Heart left ventricle (tissue), 16 donors: ENCODE measurements at regions not wholly inside any gene's neighbourhood (a gene's known extent, or its start where the extent isn't known, plus 50 kb on each side); places are given as distances from the start of the nearest gene placed in this dataset.

Experiments
- ATAC-seq, 4 donors: fragments of 200-7000 bp; cut with Tn5 transposase; one replicate each; pipeline ENCODE4 v1.9.1; 2020 to 2022; ENCODE audit warnings: moderate library complexity in 4 of 4, mild to moderate bottlenecking in 3 of 4, moderate number of reproducible peaks in 1 of 4
- DNase-seq, 5 donors: peaks; one replicate each; pipeline ENCODE4 v3.0.0-alpha.2; 2020
- H3K27ac ChIP-seq, 12 donors: fragments of 200-600 bp; sonication (generic) in 4 of 12; one replicate each; pipeline versions ENCODE4 v1.5.0 to v1.8.0; 2016 to 2022; ENCODE audit warnings: mild to moderate bottlenecking in 2 of 12
- H3K27me3 ChIP-seq, 9 donors: fragments of 200-600 bp; sonication (generic) in 2 of 9; one replicate each; pipeline versions ENCODE4 v1.5.1 to v1.8.0; 2016 to 2022; ENCODE audit warnings: mild to moderate bottlenecking in 3 of 9
- H3K36me3 ChIP-seq, 9 donors: fragments of 200-600 bp; sonication (generic) in 2 of 9; one replicate each; pipeline versions ENCODE4 v1.5.0 to v1.8.0; 2018 to 2022; ENCODE audit warnings: mild to moderate bottlenecking in 2 of 9
- H3K4me1 ChIP-seq, 12 donors: fragments of 200-600 bp; sonication (generic) in 4 of 12; one replicate each; pipeline versions ENCODE4 v1.5.0 to v1.8.0; 2016 to 2022; ENCODE audit warnings: mild to moderate bottlenecking in 3 of 12
- H3K4me3 ChIP-seq, 12 donors: fragments of 200-600 bp; sonication (generic) in 4 of 12; one replicate each; pipeline versions ENCODE4 v1.5.0 to v1.8.0; 2017 to 2022; ENCODE audit warnings: mild to moderate bottlenecking in 9 of 12, moderate library complexity in 4 of 12
- H3K9me3 ChIP-seq, 12 donors: fragments of 200-600 bp; sonication (generic) in 4 of 12; one replicate each; pipeline versions ENCODE4 v1.5.0 to v1.8.0; 2016 to 2022; ENCODE audit warnings: mild to moderate bottlenecking in 1 of 12
- CTCF ChIP-seq, 12 donors: fragments of 200-600 bp; sonication (generic) in 4 of 12; IDR thresholded peaks; one replicate each; pipeline versions ENCODE4 v1.5.0 to v1.8.0; 2018 to 2022; ENCODE audit warnings: antibody characterized with exemption in 12 of 12, mild to moderate bottlenecking in 5 of 12
- POLR2A ChIP-seq, 2 donors: fragments of 450-650 bp; IDR thresholded peaks; one replicate each; pipeline ENCODE4 v1.6.1; 2017; ENCODE audit warnings: antibody characterized with exemption in 2 of 2, mild to moderate bottlenecking in 2 of 2, moderate library complexity in 2 of 2
- WGBS, 4 donors: extraction: QIAGEN DNeasy Blood & Tissue Kit in 2 of 4; methylation state at CpG; one replicate each; pipeline versions ENCODE4 v1.1.5 to v1.1.7; 2013 to 2018; 5-methylcytosine and 5-hydroxymethylcytosine counted together
- intact Hi-C, 10 donors: fragments of 100-400 bp; cut with DNase I; formaldehyde crosslinking; loops; one replicate each; pipeline versions ENCODE4 v1.11.1 to v1.14.2; 2022
- donor health status: ischemic (EF 13 %, LVEDD 7.1; RV severe dilation, severe dysfunction).
- donor health status: healthy with polysubstance abuse.
- donor health status: DM: no; HTN: yes; CAD: no.
- donor health status: DM: no; HTN: no; CAD: no.
- donor health status: ischemic (EF 25% LVEDD 6.9; RV normal size, moderate dysfunction).
- donor health status: ischemic (EF 25% LVEDD 5.7; RV mildly dilated, moderate dysfunction).
- donor health status: healthy.
- donor health status: DM: yes; HTN: yes; CAD: no.
- donor health status: ischemic (EF 35%, LVEDD 5.7; RV mildly dilated, moderate dysfunction).
- donor health status: nonischemic (EF 11% LVEDD 7.7; RV severe dilation, severe dysfunction).
- donor health status: DM: yes; HTN: yes; CAD: no.
- donor health status: PGD.
- donor health status: ischemic (EF 29% LVEDD 5.4; RV normal size, mild dysfunction).
- donor health status: nonischemic (EF 23%, LVEDD 6.1; RV moderate dilation, normal function).

- intact Hi-C loops, result no loop called here
- Histone ChIP-seq H3K4me3 (no peak overlapping the region), H3K36me3 (no peaks in the 10 kb centered on the region), H3K27me3 (no peaks in the 10 kb centered on the region), H3K9me3 (peaks cover 0 to 6% (median 0%) of the 10 kb centered on the region in 12 donors), H3K4me1 (no peaks in the 10 kb centered on the region), H3K27ac (no peak overlapping the region)
- TF ChIP-seq POLR2A (IDR thresholded peaks at IDR 0.05), result no peak
- TF ChIP-seq CTCF (IDR thresholded peaks at IDR 0.05), result no peak
- DNase-seq (no peak), ATAC-seq (no peak)
These were observed 148.0 kb upstream of the SPTLC3 start for GRCh38 chr20:12860619-12861247.

GRCh38 chr20:12869669-12870068 is 139.1 kb upstream of the SPTLC3 start:
- WGBS, 4 donors, result 90 to 98% (median 94%) methylated on average over 1 of the region's 1 CpG
- Histone ChIP-seq H3K4me1 (no peaks in the 10 kb centered on the region), H3K27ac (no peak overlapping the region), H3K27me3 (no peaks in the 10 kb centered on the region), H3K36me3 (no peaks in the 10 kb centered on the region), H3K9me3 (no peaks in the 10 kb centered on the region), H3K4me3 (no peak overlapping the region)
- ATAC-seq (no peak), DNase-seq (no peak)
- intact Hi-C loops, result no loop called here
- TF ChIP-seq CTCF (IDR thresholded peaks at IDR 0.05) (no peak), POLR2A (IDR thresholded peaks at IDR 0.05) (no peak)

GRCh38 chr20:12870588-12870987 is 138.2 kb upstream of the SPTLC3 start:
- TF ChIP-seq POLR2A (IDR thresholded peaks at IDR 0.05) (no peak), CTCF (IDR thresholded peaks at IDR 0.05) (no peak)
- DNase-seq, result no peak
- intact Hi-C loops, result no loop called here
- no peak overlapping the region for H3K4me3 ChIP-seq
- no peaks in the 10 kb centered on the region for H3K27me3 ChIP-seq
- H3K27ac ChIP-seq, result no peak overlapping the region
- ATAC-seq, result no peak
- no peaks in the 10 kb centered on the region for H3K9me3 ChIP-seq
- peaks cover 0 to 6% (median 0%) of the 10 kb centered on the region in 12 donors for H3K4me1 ChIP-seq
- no peaks in the 10 kb centered on the region for H3K36me3 ChIP-seq
- WGBS, 4 donors, result 44 to 63% (median 59%) methylated on average over 2 of the region's 2 CpGs

GRCh38 chr20:12874933-12875332 is 133.8 kb upstream of the SPTLC3 start:
- H3K4me3 ChIP-seq, result no peak overlapping the region
- intact Hi-C loops, result no loop called here
- no peak for DNase-seq
- WGBS, 4 donors, result 81 to 87% (median 83%) methylated on average over 4 of the region's 4 CpGs
- no peak overlapping the region for H3K27ac ChIP-seq
- peaks cover 0 to 14% (median 0%) of the 10 kb centered on the region in 12 donors for H3K4me1 ChIP-seq
- no peak for TF ChIP-seq CTCF (IDR thresholded peaks at IDR 0.05)
- no peaks in the 10 kb centered on the region for H3K36me3 ChIP-seq
- no peaks in the 10 kb centered on the region for H3K9me3 ChIP-seq
- no peaks in the 10 kb centered on the region for H3K27me3 ChIP-seq
- no peak for ATAC-seq
